GM19035 (cell line): ENCODE measurements at regions not wholly inside any gene's neighbourhood (a gene's known extent, or its start where the extent isn't known, plus 50 kb on each side); places are given as distances from the start of the nearest gene placed in this dataset.
"Not testable (repeated sequence)": the region's sequence is repeated elsewhere in the genome, so short reads cannot be mapped to it uniquely, and the experiment has no call there.

Source experiments
- ATAC-seq: cut with Tn5 transposase; IDR thresholded peaks from one replicate; pipeline ENCODE4 v1.9.1; 2021; ENCODE audit not compliant: unreplicated experiment

DNA sequence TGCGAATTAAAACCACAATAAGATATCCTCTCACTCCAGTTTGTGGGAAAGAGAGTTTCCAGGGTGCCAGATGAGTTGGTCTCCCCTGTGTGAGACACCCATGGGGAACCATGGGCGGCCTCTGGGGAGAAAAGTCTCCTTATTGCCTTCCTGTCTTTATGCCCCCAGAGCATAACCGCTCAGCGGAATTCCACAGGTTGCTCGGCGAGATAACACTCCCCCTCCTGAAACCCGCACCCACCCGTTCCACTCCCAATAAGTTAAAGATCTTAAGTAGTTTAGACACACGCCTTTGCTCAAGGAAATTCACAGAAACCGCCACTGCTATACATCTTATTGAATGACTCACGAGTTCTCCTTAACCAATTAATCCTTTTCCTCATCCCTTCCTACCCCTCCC is 1361.6 kb downstream of the CDH11 start:
- ATAC-seq = not testable (repeated sequence)

DNA sequence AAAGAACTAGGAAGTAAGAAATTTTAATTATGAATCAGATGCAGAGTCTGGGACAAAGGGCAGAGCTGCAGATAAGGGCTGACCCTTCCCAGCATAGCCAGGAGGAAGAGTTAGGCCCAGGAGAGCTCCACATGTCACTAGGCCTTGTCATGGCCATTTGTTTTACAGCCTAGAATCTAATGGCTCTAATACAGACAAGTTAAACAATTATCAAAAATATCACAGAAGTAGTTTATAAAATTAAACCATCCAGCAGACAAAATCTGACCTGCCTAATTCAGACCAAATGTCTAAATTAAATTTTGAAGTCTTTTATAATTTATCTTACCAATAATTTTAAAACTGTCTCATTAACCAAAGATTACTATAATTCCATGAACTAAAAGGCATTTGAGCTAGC is 1369.5 kb downstream of the CDH11 start:
- ATAC-seq = no peak

DNA sequence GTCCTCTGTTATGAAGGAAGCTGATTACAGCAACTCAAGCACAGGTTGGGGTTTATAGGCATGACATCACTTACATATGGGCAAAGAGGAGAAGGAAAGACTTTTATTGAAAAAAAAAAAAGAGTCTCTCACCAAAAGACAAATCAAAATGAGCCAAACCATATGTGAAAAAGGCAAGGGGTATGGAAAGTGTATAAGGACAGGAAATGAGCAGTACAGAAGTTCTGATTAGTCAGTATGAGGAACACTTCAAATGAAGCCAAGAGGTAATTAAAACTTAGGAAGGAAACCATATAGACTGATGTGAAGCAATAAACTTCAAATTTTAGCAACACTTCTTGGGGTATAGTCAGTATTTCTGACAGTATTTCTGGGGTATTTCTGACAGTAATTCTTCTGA is 1372.6 kb downstream of the CDH11 start:
- no peak for ATAC-seq

DNA sequence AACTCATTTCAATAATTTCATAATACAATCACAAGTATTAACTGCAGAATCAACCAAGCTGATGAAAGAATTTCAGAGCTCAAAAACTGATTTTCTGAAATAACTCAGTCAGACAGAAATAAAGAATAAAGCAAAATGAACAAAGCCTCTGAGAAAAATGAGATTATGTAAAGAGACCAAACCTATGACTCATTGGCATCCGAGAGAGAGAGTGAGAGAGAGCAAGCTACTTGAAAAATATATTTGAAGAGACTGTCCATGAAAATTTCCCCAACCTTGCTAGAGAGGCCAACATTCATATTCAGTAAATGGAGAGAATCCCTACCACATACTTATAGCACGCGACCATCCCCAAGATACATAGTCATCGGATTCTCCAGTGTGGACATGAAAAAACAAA is 1376.4 kb downstream of the CDH11 start:
- ATAC-seq = no peak

DNA sequence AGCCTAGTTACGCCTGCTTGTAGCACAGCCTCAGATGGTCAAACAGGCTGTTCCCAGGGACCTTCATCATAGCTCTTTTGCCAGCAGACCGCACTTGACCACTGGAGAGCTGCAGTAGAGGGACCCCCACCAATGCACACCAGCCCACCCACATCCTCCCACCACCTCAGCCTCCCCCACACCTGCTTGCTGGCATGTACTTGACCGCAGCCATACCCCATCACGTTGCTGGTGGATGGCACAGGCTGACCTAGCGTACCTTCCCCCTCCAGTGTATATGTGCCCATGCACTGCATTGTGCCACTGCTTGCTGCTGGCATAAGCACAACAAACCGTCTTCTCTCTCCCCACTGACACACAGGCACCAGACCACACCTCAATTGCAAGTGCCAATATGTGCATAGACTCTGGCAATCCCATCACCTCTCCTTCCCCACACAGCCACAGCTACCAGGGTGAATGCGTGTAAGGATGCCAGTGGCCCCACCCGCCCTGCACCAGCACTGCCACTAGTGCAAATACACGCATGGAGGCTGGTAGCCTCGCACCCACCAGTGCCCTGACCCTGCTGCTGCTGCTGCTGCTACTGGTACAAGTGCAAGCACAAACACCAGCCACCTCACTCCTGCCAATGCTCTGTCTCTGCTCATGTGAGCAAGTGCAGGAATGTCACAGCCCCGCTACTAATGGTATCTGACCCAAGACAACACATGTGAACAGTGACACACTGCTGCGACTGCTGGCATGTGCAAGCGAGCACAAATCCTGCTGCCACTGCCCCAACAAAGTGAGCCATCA is 1377.6 kb downstream of the CDH11 start:
- no peak for ATAC-seq

DNA sequence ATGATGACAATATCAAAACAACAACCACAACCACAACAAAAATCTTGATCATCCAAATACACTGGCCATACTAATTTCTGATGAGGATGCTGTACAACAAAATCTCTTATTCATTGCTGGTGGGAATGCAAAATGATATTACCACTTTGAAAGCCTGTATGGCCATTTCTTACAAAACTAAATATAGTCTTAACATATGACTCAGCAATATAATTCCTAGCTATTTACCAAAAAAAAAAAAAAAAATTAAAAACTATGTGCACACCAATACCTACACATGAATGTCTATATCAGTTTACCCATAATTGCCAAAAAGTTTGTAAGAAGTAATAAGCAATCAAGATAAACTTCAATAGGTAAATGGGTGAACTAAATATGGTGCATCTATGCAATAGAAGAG is 1379.7 kb downstream of the CDH11 start:
- no peak for ATAC-seq

DNA sequence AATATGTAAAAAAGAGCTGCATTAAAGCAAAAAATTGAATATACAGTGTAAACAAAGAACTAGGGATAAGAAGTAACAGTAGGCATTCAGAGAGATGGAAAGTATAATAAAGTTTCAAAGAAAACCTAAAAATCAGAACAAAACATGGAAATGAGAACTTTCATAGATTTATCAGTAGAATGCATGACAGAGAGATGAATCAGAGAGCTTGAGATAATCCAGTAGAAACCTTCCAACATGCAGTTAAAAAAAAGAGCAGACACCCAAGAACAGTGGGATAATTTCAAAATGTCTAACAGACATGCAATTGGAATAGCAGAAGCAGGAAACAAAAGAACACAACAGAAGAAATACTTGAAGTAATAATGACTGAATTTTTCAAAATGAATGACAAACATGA is 1384.2 kb downstream of the CDH11 start:
- ATAC-seq = no peak

DNA sequence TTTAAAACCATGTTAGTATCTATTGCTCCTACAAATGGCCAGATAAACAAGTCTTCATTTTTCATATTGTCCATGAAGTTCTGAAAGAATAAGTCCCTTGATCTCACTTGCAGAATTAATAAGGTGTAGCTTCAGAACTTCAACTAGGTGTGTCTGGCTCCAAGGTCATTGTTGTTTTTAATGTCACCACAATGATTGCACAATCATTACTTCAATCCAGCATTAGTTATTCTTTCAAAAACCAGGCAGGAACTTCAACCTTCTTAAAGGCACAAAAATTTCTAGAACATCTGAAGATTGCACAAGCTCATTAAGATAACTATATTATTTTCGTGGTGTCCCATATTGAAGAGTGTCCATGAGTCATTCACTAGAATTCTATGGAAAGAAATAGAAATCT is 1386.4 kb downstream of the CDH11 start:
- no peak for ATAC-seq

DNA sequence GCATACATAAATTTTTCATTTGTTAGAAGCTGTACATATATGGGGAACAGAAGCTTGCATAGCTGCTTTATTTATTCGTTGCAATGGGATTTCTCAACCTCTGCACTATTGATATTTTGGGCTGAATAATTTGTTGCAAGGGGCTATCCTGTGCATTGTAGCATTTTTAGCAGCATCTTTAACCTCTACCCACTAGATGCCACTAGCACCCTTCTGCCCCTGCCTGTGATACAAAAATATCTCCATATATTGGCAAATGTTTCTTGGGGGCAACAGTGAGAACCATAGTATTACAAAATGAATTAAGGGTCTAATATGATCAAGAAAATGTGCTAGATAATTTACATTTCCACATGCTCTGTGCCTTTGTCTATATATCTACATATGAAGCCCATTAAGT is 1401.0 kb downstream of the CDH11 start:
- no peak for ATAC-seq

DNA sequence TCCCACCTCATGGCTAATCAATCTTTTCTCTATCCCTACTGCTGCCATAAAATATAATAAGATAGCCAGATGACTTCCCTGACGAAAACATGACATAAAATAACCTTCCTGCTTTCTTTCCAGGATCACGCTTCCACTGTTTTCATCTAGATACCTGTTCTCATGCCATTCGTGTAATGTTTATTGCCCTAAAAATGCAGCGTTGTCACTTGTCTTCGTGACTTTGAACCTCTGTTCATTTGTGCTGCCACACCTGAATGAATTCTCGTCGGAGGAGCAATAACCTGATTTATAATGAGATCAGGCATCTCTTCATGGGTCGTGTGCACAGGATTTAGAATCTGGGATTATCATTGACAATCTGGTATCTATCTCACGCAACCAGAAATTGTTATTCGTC is 1401.9 kb downstream of the CDH11 start:
- no peak for ATAC-seq

DNA sequence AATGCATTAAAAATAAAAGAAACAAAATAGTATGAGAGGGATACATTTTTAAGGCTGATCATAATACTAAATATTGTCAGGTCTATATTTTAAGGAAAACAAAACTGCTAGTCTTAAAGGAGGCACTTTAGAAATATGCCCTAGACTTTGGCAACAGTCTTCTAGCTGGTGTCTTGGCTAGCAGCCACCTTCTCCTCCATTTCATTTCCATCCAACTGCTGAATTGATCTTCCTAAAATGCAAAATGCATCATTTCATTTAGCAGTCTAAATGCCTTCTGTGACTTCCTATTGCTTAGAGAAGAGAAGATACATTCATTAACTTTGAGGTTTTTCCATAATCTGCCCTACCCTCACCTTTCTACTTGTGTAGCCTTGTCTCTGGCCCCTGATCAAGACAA is 1404.1 kb downstream of the CDH11 start:
- ATAC-seq = no peak

DNA sequence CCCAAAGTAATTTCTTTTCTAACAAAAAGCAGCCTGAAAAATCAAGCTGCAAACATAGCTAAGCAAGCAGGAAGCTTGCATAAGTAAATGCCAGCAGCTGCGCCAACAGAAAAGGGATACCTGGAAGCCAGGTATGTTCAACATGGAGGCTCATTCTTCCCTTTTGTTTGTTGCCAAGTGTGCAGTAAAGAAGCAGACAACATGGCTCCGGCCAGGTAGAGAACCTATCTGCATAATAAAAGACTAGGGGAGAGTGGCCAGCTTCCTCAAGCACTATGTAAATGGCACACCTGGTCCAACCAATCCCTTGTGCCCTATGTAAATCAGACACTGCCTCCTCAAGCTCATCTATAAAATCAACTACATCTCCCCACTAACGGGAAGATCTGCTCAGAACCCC is 1407.0 kb downstream of the CDH11 start:
- ATAC-seq = no peak

DNA sequence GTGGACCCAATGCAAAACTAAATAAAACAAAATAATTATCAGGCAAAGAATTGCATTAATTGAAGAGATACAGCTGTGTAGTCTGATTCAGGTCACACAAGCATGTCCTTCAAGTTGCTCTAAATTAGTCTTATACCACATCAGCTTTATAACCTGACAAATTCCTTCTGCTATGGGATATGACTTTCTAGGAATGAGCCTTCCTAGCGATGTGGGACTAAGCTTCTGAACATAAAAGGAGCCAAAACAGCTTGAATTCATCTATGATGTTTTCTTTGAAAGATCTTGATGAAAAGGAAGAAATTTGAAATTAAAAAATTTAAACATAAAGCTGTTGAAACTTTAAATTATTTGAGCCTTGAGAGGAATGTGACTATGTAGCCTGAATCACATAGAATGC is 1409.1 kb downstream of the CDH11 start:
- ATAC-seq = no peak

DNA sequence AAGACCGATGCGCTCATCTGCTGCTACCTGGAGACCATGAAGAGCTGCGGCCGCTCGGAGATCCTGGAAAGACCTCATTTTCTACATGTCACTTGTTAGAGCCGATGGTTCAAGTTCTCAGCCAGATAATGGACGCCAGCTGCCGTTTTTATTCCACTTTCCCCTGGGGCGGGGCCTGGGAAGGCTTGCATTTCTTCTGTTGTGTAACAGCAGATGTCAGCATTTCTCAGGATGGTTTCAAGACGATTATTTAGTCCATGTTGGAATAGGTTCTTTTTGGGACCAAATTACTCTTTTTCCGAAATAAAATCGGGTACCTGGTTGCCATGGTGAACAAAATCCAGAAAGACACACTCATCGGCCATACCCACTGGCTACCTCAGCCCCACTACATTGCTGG is 1418.3 kb downstream of the CDH11 start:
- no peak for ATAC-seq

DNA sequence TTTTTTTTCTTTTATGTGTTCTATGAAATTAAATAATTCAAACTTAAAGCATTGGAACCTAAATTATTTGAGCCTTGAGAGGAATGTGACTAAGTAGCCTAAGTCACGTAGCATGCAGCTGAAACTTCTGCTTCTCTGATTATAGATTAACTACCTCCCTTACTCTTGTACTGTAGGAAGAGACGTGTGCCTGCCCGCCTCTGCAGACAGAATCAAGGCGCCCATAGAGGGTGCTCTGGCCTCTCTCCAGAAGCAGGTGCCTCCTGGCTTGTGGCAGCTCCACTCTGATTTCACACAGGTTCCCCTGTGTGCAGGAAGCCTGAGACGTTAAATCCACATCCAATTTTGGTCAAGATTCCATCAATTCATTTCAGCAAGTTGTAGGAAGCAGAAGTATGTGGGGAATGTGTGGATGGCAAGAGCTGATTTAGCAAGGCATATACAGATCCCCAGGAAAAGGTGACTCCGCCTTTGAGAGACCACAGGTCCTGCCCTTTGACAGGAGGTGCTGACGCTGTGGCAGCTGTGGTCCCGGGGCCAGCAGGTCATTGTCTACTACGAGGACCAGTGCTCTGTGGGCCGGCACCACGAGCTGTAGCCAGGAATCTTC is 1418.8 kb downstream of the CDH11 start:
- ATAC-seq = no peak

DNA sequence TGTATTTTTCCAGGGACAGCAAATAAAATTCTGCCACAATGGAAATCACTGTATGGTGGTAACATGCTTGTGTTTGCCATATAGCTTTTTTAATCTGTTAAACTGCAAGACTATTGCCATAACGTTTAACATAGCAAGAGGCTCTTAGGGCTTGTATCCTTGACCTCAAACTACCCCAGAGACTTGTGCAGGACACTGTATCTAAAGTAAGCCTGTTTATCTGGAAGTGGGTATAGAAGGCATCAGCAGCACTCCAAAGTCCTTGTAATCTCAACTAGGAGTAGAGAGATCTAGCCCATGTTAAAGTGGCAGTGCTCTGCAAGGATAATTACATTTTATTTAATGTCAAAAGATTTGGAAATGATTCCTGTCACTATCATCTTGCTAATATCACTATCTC is 1424.1 kb downstream of the CDH11 start:
- ATAC-seq = no peak

DNA sequence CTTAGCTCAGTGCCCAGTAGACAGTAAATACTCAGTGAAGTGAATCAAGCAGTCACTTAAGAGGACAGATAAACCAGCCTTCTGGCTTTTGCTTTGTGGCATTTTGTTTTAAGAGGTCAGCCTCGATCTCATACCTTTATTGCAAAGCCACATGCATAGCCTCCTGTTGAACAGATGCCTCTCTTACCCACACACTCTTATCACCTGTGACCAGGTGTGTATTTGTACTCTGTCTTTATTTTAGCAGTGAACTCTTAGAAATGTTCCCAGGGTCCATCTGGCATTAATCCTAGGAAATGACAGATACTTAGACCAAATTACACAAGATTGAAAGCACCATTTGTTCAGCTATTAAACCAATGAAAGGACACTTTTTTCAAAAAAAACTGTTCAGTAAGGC is 1426.5 kb downstream of the CDH11 start:
- no peak for ATAC-seq

DNA sequence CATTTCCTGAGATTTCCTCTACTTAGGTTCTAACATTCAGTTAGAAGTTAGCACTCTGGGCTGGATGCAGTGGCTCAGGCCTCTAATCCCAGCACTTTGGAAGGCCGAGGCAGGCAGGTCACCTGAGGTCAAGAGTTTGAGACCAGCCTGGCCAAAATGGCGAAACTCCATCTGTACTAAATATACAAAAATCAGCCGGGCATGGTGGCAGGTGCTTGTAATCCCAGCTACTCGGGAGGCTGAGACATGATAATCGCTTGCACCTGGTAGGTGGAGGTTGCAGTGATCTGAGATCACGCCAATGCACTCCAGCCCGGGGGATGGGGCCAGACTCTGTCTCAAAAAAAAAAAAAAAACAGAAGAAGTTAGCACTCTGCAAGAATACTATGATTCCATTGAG is 1430.9 kb downstream of the CDH11 start:
- ATAC-seq = no peak

DNA sequence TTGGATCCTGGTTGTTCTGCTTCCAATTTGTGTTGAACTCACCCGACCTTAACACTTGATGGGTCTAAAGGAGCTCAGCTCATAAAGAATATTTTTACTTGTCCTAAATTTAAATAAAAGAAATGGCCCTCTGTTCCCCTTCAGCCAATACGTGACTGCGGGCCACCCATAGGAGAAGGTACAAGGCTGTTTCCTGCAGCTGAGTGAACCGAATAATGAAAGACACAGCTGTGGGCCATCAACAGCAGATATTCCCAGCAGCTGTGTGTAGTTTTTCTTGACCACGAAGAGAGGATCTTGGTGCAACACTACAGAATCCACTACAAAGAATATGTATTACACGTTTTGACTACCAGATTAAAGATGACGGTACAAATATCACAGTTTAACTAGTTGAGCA is 1431.6 kb downstream of the CDH11 start:
- ATAC-seq = no peak

DNA sequence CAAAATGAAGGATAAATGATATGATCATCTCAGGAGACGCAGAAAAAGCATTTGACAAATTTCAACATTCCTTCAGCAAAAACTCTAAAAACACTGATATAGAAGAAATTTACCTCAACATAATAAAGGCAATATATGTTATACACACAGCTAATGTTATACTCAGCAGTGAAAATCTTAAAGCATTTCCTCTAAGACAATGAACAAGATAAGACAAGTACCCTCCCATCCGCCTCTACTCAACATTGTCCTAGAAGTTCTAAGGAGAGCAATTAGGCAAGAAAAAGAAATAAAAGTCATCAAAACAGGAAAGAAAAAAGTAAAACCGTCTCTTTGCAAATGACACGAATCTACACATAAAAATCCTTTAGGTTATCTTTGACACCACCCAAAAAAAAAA is 1432.8 kb downstream of the CDH11 start:
- no peak for ATAC-seq

DNA sequence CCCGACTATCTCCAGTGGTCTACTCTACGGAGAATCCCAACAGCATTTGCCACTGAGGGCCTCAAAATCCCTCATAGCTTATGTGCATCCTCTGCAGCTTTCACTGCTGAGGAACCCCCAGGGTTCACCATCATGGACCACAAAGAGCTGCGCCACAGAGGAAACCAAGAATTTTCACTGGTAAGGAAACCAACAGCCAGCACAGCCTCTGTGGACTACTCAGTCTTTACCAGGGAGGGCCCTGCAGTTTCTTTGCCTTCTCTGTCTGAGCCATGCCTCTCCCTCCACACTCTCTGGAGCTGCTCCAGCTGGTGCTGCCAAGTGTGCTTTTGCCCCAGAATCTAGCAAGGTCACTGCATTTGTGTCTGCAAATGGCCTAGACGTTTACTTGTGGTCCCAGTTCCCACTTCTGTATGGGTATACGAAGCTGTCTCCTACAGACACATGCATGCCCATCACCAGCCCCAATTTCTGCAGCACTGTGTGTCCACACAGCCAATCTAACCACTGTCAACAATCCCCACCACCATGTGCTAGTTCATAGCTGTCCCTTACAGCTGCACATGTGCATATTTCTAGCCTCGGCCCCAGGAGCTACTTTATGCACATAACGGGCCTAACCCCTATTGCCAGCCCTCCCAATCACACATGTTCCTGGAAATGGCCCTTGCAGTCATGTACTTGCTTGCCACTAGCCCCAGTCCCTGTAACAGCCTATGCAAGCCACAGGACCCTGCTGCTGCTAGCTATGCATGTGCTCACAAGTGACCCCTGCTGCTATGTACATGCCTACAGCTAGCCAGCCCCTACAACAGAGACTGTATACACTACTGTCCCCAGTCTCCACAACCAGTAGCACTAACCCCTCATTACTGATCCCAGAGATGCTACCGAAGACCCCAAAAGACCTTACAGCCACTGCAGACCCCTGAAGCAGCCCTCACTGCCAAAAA is 1437.4 kb downstream of the CDH11 start:
- no peak for ATAC-seq

DNA sequence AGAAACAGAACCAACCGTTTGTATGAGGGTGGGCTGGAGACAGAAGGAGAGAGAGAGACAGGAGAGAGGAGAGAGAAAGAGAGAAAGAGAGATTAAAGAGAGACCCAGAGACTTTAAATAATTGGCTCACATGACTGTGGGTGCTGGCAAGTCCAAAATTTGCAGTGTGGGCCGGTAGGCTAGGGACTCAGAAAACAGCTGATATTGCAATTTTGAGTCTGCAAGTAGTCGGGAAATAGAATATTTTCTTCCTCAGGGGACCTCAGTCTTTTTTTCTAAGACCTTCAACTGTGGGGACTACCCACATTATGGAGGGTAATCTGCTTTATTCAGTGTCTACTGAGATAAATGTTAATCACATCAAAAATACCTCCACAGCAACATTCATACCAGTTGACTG is 1439.0 kb downstream of the CDH11 start:
- no peak for ATAC-seq
